Right lobe of liver (tissue), 6 donors: ENCODE measurements at regions not wholly inside any gene's neighbourhood (a gene's known extent, or its start where the extent isn't known, plus 50 kb on each side); places are given as distances from the start of the nearest gene placed in this dataset.
A peak's percentile ranks its signal among the peaks of the same experiment; 100 is the strongest.

Experiments
- ATAC-seq, 4 donors: fragments of 200-7000 bp; cut with Tn5 transposase; one replicate each; pipeline ENCODE4 v1.9.1; 2020; ENCODE audit warnings: mild to moderate bottlenecking in 4 of 4, moderate library complexity in 4 of 4
- DNase-seq, 3 donors: peaks; one replicate each; pipeline ENCODE4 v3.0.0-alpha.2; 2020
- H3K27ac ChIP-seq, 3 donors: fragments of 200-600 bp; one replicate each; pipeline ENCODE4 v1.8.0; 2022
- H3K27me3 ChIP-seq, 2 donors: fragments of 200-600 bp; one replicate each; pipeline ENCODE4 v1.8.0; 2022
- H3K36me3 ChIP-seq, 4 donors: fragments of 200-600 bp; sonication (generic) in 1 of 4; one replicate each; pipeline versions ENCODE4 v1.5.1 to v1.8.0; 2017 to 2022; ENCODE audit warnings: control low read depth in 1 of 4
- H3K4me1 ChIP-seq, 4 donors: fragments of 200-600 bp; sonication (generic) in 1 of 4; one replicate each; pipeline versions ENCODE4 v1.5.1 to v1.8.0; 2017 to 2022; ENCODE audit warnings: control low read depth in 1 of 4
- H3K4me3 ChIP-seq, 3 donors: fragments of 200-600 bp; one replicate each; pipeline ENCODE4 v1.8.0; 2022
- H3K9me3 ChIP-seq, 4 donors: fragments of 200-600 bp; sonication (generic) in 1 of 4; one replicate each; pipeline versions ENCODE4 v1.5.1 to v1.8.0; 2017 to 2022; ENCODE audit warnings: control low read depth in 1 of 4
- POLR2A ChIP-seq: fragments of 450-650 bp; IDR thresholded peaks from one replicate; pipeline ENCODE4 v1.6.1; 2017; ENCODE audit warnings: antibody characterized with exemption, mild to moderate bottlenecking
- WGBS: methylation state at CpG from one replicate; pipeline ENCODE4 v1.1.6; 2018; ENCODE audit warnings: low coverage, low lambda C conversion rate; ENCODE audit not compliant: insufficient coverage; ENCODE audit errors: missing lambda C conversion rate; 5-methylcytosine and 5-hydroxymethylcytosine counted together
- intact Hi-C, 2 donors: fragments of 100-400 bp; cut with DNase I; formaldehyde crosslinking; loops; one replicate each; pipeline versions ENCODE4 v1.11.2 to v1.14.1; 2022
- TF ChIP-seq, protein P1 (sequence below), 4 donors: fragments of 200-600 bp in 3 of 4; fragments of 450-650 bp in 1 of 4; IDR thresholded peaks; one replicate each; pipeline versions ENCODE4 v1.5.1 to v1.8.0; 2016 to 2022; ENCODE audit warnings: antibody characterized with exemption in 4 of 4, mild to moderate bottlenecking in 2 of 4
- donor health status: DM: no; HTN: yes; CAD: no.
- donor health status: DM: no; HTN: no; CAD: no.
- donor health status: DM: no; HTN: no; CAD: no.
- donor health status: DM: no; HTN: yes; CAD: no.
- donor health status: DM: no; HTN: yes; CAD: no.

DNA sequence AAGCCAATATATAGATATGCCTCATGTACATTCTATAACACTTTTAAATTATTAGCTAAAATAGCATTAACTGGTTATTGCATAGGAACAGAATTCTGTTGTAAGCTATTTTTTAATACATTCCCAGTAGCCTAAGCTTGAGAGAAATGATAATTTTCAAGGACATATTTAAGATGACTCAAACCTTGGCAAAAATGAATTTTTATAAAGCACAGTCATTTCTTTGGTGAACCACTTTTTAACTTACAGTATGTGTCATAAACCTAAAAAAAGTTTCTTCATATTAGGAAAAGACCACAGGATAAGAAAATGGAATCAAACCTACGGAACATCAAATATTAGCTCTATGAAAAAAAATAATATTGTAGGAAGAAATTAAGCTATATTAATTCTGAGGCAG is 986.3 kb downstream of the STIM2 start:
- no peak overlapping the region for H3K27ac ChIP-seq
- H3K27me3 ChIP-seq, result no peaks in the 10 kb centered on the region
- no peaks in the 10 kb centered on the region for H3K4me1 ChIP-seq
- no peak for ATAC-seq
- intact Hi-C loops, result loop anchor here in 1 of 2 donors (10.0 kb wide), 1 partner anchor 358 kb away; no protein-coding TSS in a partner anchor
- H3K9me3 ChIP-seq, result no peaks in the 10 kb centered on the region
- TF ChIP-seq POLR2A, result no peak
- TF ChIP-seq, protein P1, sequence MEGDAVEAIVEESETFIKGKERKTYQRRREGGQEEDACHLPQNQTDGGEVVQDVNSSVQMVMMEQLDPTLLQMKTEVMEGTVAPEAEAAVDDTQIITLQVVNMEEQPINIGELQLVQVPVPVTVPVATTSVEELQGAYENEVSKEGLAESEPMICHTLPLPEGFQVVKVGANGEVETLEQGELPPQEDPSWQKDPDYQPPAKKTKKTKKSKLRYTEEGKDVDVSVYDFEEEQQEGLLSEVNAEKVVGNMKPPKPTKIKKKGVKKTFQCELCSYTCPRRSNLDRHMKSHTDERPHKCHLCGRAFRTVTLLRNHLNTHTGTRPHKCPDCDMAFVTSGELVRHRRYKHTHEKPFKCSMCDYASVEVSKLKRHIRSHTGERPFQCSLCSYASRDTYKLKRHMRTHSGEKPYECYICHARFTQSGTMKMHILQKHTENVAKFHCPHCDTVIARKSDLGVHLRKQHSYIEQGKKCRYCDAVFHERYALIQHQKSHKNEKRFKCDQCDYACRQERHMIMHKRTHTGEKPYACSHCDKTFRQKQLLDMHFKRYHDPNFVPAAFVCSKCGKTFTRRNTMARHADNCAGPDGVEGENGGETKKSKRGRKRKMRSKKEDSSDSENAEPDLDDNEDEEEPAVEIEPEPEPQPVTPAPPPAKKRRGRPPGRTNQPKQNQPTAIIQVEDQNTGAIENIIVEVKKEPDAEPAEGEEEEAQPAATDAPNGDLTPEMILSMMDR (IDR thresholded peaks at IDR 0.05), result no peak
- no peaks in the 10 kb centered on the region for H3K36me3 ChIP-seq
- no peak overlapping the region for H3K4me3 ChIP-seq
- 63% methylated on average over 1 of the region's 1 CpG for WGBS
- DNase-seq, result no peak

DNA sequence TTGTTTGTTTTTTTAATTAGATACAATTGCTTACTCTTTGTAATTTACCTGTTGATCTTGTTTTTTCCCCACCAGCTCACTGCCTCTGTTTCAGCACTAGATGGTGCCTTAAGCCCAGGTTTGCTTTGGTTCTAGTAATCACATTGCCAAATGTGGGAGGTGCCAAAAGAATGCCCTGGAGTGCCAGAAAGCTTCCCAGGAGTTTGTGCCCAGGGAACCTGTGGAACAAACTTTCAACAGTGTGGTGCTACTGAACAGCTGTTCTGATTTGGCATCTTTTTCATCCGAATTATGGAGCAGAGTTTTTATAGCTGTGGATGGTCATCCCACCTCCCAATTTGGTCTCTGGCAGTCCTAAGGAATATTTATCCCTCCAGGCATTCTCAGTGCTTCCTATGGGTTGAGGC is 1000.7 kb downstream of the STIM2 start:
- DNase-seq (peak; percentile 25 to 78 (median 55)), ATAC-seq (peak; percentile 97 to 100 (median 100))
- Histone ChIP-seq H3K36me3 (no peaks in the 10 kb centered on the region), H3K27me3 (peaks cover 0 to 3% of the 10 kb centered on the region in 2 donors), H3K9me3 (no peaks in the 10 kb centered on the region), H3K4me3 (no peak overlapping the region), H3K4me1 (no peaks in the 10 kb centered on the region), H3K27ac (no peak overlapping the region)
- 15% methylated on average over 1 of the region's 1 CpG for WGBS
- TF ChIP-seq POLR2A, result no peak
- TF ChIP-seq, protein P1 (IDR thresholded peaks at IDR 0.05), result peak; percentile 61 to 73 (median 70)
- intact Hi-C loops, result no loop called here

- ATAC-seq (no peak), DNase-seq (no peak)
- H3K36me3 ChIP-seq, result no peaks in the 10 kb centered on the region
- TF ChIP-seq POLR2A, result no peak
- TF ChIP-seq, protein P1 (IDR thresholded peaks at IDR 0.05), result no peak
- no peak overlapping the region for H3K27ac ChIP-seq
- H3K4me3 ChIP-seq, result no peak overlapping the region
- no peaks in the 10 kb centered on the region for H3K4me1 ChIP-seq
- peaks cover 0 to 3% of the 10 kb centered on the region in 2 donors for H3K27me3 ChIP-seq
- intact Hi-C loops, result no loop called here
- H3K9me3 ChIP-seq, result no peaks in the 10 kb centered on the region
- WGBS, result 39% methylated on average over 5 of the region's 5 CpGs
These were observed 1001.2 kb downstream of the STIM2 start for GRCh38 chr4:27861802-27862201.

DNA sequence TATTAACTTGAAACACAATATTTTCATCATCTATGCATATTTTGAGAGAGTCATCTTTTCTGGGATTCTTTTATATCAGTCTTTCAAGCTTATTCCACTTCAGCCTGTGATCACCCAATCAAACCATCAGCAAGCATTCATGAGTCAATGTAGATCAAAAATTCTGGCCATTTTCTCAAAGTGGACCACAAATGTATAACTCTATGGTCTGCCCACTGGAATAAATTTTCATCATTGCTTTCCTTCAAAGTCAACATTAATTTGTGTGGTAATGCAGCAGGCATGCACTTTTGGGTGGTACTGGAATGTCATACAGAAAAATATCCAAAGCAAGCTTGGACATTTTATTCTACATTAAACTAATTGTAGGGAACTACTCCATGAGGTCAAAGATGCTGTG is 1013.0 kb downstream of the STIM2 start:
- Histone ChIP-seq H3K4me3 (no peak overlapping the region), H3K36me3 (no peaks in the 10 kb centered on the region), H3K27me3 (no peaks in the 10 kb centered on the region), H3K27ac (no peak overlapping the region), H3K4me1 (no peaks in the 10 kb centered on the region), H3K9me3 (no peaks in the 10 kb centered on the region)
- no peak for ATAC-seq
- DNase-seq, result no peak
- no peak for TF ChIP-seq POLR2A
- TF ChIP-seq, protein P1 (IDR thresholded peaks at IDR 0.05), result no peak
- intact Hi-C loops, result no loop called here

DNA sequence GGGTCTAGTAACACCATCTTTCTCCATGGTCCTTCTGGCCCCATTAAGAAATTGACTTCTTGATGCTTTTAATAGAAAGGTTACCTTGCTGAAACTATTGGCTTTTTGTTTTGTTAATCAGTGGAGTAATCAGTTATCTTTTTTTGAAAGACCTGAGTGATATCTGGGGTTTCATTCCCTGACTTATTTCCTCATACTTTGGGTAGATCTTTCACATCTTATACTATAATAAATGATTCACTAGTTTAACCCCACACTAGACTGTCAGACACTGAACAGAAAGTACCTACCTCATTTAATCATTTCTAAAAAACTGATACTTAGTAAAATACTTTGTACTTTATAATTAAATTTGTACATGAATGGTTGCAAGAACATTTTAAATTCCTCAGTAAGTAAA is 1021.1 kb downstream of the STIM2 start:
- no peak for TF ChIP-seq POLR2A
- TF ChIP-seq, protein P1 (IDR thresholded peaks at IDR 0.05), result no peak
- intact Hi-C loops, result no loop called here
- H3K36me3 ChIP-seq, result peaks cover 0 to 1% (median 0%) of the 10 kb centered on the region in 4 donors
- no peak overlapping the region for H3K27ac ChIP-seq
- DNase-seq (no peak), ATAC-seq (no peak)
- no peaks in the 10 kb centered on the region for H3K4me1 ChIP-seq
- no peaks in the 10 kb centered on the region for H3K27me3 ChIP-seq
- no peak overlapping the region for H3K4me3 ChIP-seq
- no peaks in the 10 kb centered on the region for H3K9me3 ChIP-seq
